ENCODE measurements at regions not wholly inside any gene's neighbourhood (a gene's known extent, or its start where the extent isn't known, plus 50 kb on each side); places are given as distances from the start of the nearest gene placed in this dataset.

- H3K9me3 Mint-ChIP-seq = peaks cover 19% of the 10 kb centered on the region
- no peaks in the 10 kb centered on the region for H3K4me1 Mint-ChIP-seq
- no peak overlapping the region for H3K4me3 Mint-ChIP-seq
- H3K27me3 Mint-ChIP-seq (ENCODE audit: low read depth, poor library complexity) = peaks cover 7% of the 10 kb centered on the region
- no peaks in the 10 kb centered on the region for H3K36me3 Mint-ChIP-seq (ENCODE audit: low read depth)
- no peak overlapping the region for H3K27ac Mint-ChIP-seq
- no peak for TF ChIP-seq CTCF (IDR thresholded peaks at IDR 0.05)
- DNase-seq = no peak
Observed at GRCh38 chr21:41016472-41016871, 151.5 kb upstream of the BACE2 start.

- no peak for TF ChIP-seq CTCF (IDR thresholded peaks at IDR 0.05)
- no peak for DNase-seq
- H3K36me3 Mint-ChIP-seq (ENCODE audit: low read depth) = no peaks in the 10 kb centered on the region
- peaks cover 18% of the 10 kb centered on the region for H3K27me3 Mint-ChIP-seq (ENCODE audit: low read depth, poor library complexity)
- H3K9me3 Mint-ChIP-seq = peaks cover 19% of the 10 kb centered on the region
- H3K4me3 Mint-ChIP-seq = no peak overlapping the region
- no peaks in the 10 kb centered on the region for H3K4me1 Mint-ChIP-seq
- no peak overlapping the region for H3K27ac Mint-ChIP-seq
Observed at GRCh38 chr21:41018431-41018830, 149.5 kb upstream of the BACE2 start.

DNA sequence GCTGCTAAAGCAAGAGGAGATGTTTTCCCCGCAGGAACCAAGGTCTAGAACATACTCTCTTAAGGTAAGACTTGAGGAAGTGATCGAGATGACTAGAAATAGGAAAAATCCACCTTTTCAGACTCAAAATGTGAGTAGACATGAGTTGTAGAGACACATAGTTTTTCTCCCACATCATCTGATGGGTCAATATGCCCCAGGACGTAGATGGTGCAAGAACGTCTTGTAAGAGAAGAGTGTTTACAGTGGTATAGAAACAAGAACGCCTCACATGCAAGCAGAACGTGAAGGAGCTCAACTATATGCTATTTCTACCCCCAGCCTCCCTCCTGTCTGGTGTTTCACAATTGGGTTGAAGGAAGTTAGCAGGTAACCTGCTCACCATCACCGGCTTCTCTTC is 144.0 kb upstream of the BACE2 start:
- H3K4me1 Mint-ChIP-seq = peaks cover 17% of the 10 kb centered on the region
- H3K9me3 Mint-ChIP-seq = peaks cover 32% of the 10 kb centered on the region
- DNase-seq = no peak
- H3K4me3 Mint-ChIP-seq = no peak overlapping the region
- H3K27ac Mint-ChIP-seq = no peak overlapping the region
- TF ChIP-seq CTCF (IDR thresholded peaks at IDR 0.05) = no peak
- H3K36me3 Mint-ChIP-seq (ENCODE audit: low read depth) = peaks cover 8% of the 10 kb centered on the region
- H3K27me3 Mint-ChIP-seq (ENCODE audit: low read depth, poor library complexity) = peaks cover 25% of the 10 kb centered on the region

- H3K4me3 Mint-ChIP-seq = no peak overlapping the region
- peaks cover 26% of the 10 kb centered on the region for H3K27me3 Mint-ChIP-seq (ENCODE audit: low read depth, poor library complexity)
- TF ChIP-seq CTCF (IDR thresholded peaks at IDR 0.05) = no peak
- peaks cover 12% of the 10 kb centered on the region for H3K36me3 Mint-ChIP-seq (ENCODE audit: low read depth)
- DNase-seq = no peak
- peak overlapping the region; percentile 81 for H3K27ac Mint-ChIP-seq
- peaks cover 17% of the 10 kb centered on the region for H3K4me1 Mint-ChIP-seq
- H3K9me3 Mint-ChIP-seq = peaks cover 32% of the 10 kb centered on the region
Observed at GRCh38 chr21:41024341-41024740, 143.6 kb upstream of the BACE2 start.

DNA sequence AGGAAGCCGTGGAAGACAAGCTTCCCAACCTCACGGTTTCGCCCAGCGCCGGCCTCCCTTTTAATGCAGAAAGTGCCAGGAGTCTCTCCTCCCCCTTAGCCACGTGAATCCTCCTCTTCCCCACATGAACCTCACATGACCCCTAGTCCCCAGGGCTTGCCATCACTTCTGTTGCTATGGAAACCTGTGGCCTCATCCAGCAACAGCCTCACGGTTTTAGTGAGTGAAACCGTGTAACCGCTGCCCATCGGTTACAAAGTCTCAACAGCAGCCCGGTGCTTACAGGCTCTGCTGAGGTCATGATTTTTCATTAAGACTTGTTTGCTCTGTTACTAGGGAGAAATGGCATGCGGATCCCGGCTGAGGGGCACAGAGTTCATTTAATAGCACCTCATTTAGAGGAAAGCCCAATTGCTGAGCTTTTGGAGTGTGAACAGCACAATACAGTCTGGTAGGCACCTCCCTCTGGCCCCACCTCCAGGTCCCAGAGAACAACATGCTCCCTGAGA is 143.2 kb upstream of the BACE2 start:
- Mint-ChIP-seq H3K36me3 (ENCODE audit: low read depth) (peaks cover 14% of the 10 kb centered on the region), H3K4me1 (peaks cover 17% of the 10 kb centered on the region), H3K27me3 (ENCODE audit: low read depth, poor library complexity) (peaks cover 24% of the 10 kb centered on the region), H3K9me3 (peaks cover 31% of the 10 kb centered on the region), H3K4me3 (no peak overlapping the region), H3K27ac (peak overlapping the region; percentile 81)
- DNase-seq = peak; percentile 30
- TF ChIP-seq CTCF (IDR thresholded peaks at IDR 0.05) = no peak

DNA sequence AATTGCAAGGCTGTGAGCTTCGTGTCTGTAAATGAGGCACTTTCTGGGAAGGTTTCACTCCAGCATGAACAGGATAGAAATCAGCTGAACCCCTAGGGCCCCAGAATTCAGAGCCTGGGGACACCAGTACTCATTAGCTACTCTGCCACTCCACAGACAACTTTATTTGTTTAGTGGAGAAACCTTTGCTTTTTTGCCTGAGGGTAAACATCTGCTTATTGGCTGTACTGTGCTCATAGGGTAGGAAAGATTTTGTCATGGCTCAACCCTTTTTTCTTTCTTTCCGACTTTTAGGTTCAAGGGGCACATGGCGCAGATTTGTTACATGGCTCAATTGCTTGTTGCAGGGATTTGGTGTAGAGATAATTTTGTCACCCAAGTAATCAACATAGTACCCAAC is 138.4 kb upstream of the BACE2 start:
- no peak overlapping the region for H3K27ac Mint-ChIP-seq
- TF ChIP-seq CTCF (IDR thresholded peaks at IDR 0.05) = no peak
- peaks cover 51% of the 10 kb centered on the region for H3K9me3 Mint-ChIP-seq
- peaks cover 9% of the 10 kb centered on the region for H3K4me1 Mint-ChIP-seq
- peaks cover 14% of the 10 kb centered on the region for H3K36me3 Mint-ChIP-seq (ENCODE audit: low read depth)
- H3K4me3 Mint-ChIP-seq = no peak overlapping the region
- peaks cover 11% of the 10 kb centered on the region for H3K27me3 Mint-ChIP-seq (ENCODE audit: low read depth, poor library complexity)
- DNase-seq = no peak

Measured in nephron progenitor cell (in vitro differentiated cells).